H9 (cell line): ENCODE measurements at regions not wholly inside any gene's neighbourhood (a gene's known extent, or its start where the extent isn't known, plus 50 kb on each side); places are given as distances from the start of the nearest gene placed in this dataset.
A peak's percentile ranks its signal among the peaks of the same experiment; 100 is the strongest.

Experiments
- DNase-seq: peaks from one replicate; pipeline ENCODE4 v3.0.0-alpha.2; 2017
- H2AFZ ChIP-seq: one replicate; pipeline ENCODE4 v1.6.1; 2013; ENCODE audit warnings: mild to moderate bottlenecking, low read length, control low read depth, moderate library complexity
- H2AK5ac ChIP-seq: 2 replicates; pipeline ENCODE4 v1.6.1; 2013; ENCODE audit warnings: low read length, control low read depth, mixed read lengths; ENCODE audit not compliant: insufficient read length
- H2BK120ac ChIP-seq: one replicate; pipeline ENCODE4 v1.6.1; 2013; ENCODE audit warnings: low read depth, mild to moderate bottlenecking, low read length, control low read depth, inconsistent platforms; ENCODE audit not compliant: poor library complexity, severe bottlenecking
- H2BK12ac ChIP-seq: 2 replicates; pipeline ENCODE4 v1.6.1; 2013; ENCODE audit warnings: low read length, control low read depth, mixed read lengths, low read depth; ENCODE audit not compliant: insufficient read length
- H2BK15ac ChIP-seq: 2 replicates; pipeline ENCODE4 v1.6.1; 2013; ENCODE audit warnings: low read depth, low read length, control low read depth
- H2BK20ac ChIP-seq: one replicate; pipeline ENCODE4 v1.6.1; 2013; ENCODE audit warnings: low read depth, mild to moderate bottlenecking, low read length, control low read depth, inconsistent platforms; ENCODE audit not compliant: poor library complexity, severe bottlenecking
- H2BK5ac ChIP-seq: 2 replicates; pipeline ENCODE4 v1.6.1; 2013; ENCODE audit warnings: low read length, control low read depth, mixed read lengths; ENCODE audit not compliant: insufficient read length
- H3K14ac ChIP-seq: 2 replicates; pipeline ENCODE4 v1.6.1; 2013; ENCODE audit warnings: low read length, control low read depth; ENCODE audit not compliant: insufficient read depth
- H3K18ac ChIP-seq: 2 replicates; pipeline ENCODE4 v1.6.1; 2013; ENCODE audit warnings: low read depth, mild to moderate bottlenecking, mixed read lengths, low read length, control low read depth; ENCODE audit not compliant: insufficient read length
- H3K23ac ChIP-seq: 2 replicates; pipeline ENCODE4 v1.6.1; 2013; ENCODE audit warnings: low read length, control low read depth, mixed read lengths, low read depth; ENCODE audit not compliant: insufficient read length
- H3K23me2 ChIP-seq: 2 replicates; pipeline ENCODE4 v1.6.1; 2013; ENCODE audit warnings: low read depth, mild to moderate bottlenecking, mixed read lengths, low read length, control low read depth; ENCODE audit not compliant: insufficient read length, poor library complexity, severe bottlenecking
- H3K27ac ChIP-seq: 2 replicates; pipeline ENCODE4 v1.5.1; 2013; ENCODE audit warnings: low read length, control low read depth, mixed read lengths, low read depth; ENCODE audit not compliant: insufficient read length
- H3K27me3 ChIP-seq: 2 replicates; pipeline ENCODE4 v1.6.1; 2013; ENCODE audit warnings: low read length, control low read depth, inconsistent platforms; ENCODE audit not compliant: insufficient read depth
- H3K4ac ChIP-seq: 2 replicates; pipeline ENCODE4 v1.6.1; 2013; ENCODE audit warnings: low read depth, mild to moderate bottlenecking, control low read depth, inconsistent platforms, low read length, moderate library complexity
- H3K4me1 ChIP-seq: 2 replicates; pipeline ENCODE4 v1.6.1; 2013; ENCODE audit warnings: low read length, control low read depth, inconsistent platforms; ENCODE audit not compliant: insufficient read depth
- H3K4me2 ChIP-seq: 2 replicates; pipeline ENCODE4 v1.6.1; 2013; ENCODE audit warnings: low read length, control low read depth, mixed read lengths; ENCODE audit not compliant: insufficient read length, insufficient read depth
- H3K56ac ChIP-seq: 2 replicates; pipeline ENCODE4 v1.6.1; 2013; ENCODE audit warnings: low read depth, mild to moderate bottlenecking, mixed read lengths, low read length, control low read depth; ENCODE audit not compliant: insufficient read length
- H3K79me1 ChIP-seq: 2 replicates; pipeline ENCODE4 v1.6.1; 2013; ENCODE audit warnings: low read depth, mild to moderate bottlenecking, moderate library complexity, low read length, control low read depth, inconsistent platforms; ENCODE audit not compliant: insufficient read depth, poor library complexity, severe bottlenecking
- H3K79me2 ChIP-seq: 2 replicates; pipeline ENCODE4 v1.6.1; 2013; ENCODE audit warnings: low read length, control low read depth, inconsistent platforms; ENCODE audit not compliant: insufficient read depth
- H3K9ac ChIP-seq: 2 replicates; pipeline ENCODE4 v1.6.1; 2013; ENCODE audit warnings: low read length, control low read depth, mixed read lengths; ENCODE audit not compliant: insufficient read length; ENCODE audit errors: extremely low read depth
- H3K9me3 ChIP-seq: one replicate; pipeline ENCODE4 v1.6.1; 2013; ENCODE audit warnings: low read depth, low read length, inconsistent platforms; ENCODE audit not compliant: control insufficient read depth
- H3T11ph ChIP-seq: one replicate; pipeline ENCODE4 v1.6.1; 2013; ENCODE audit warnings: mild to moderate bottlenecking, low read length, control low read depth, inconsistent platforms
- H4K20me1 ChIP-seq: one replicate; pipeline ENCODE4 v1.6.1; 2013; ENCODE audit not compliant: control insufficient read depth, insufficient read length, insufficient read depth
- H4K5ac ChIP-seq: 2 replicates; pipeline ENCODE4 v1.6.1; 2013; ENCODE audit warnings: low read depth, mild to moderate bottlenecking, mixed read lengths, low read length, control low read depth; ENCODE audit not compliant: insufficient read length
- H4K8ac ChIP-seq: replicated peaks from 2 replicates; pipeline ENCODE4 v1.6.1; 2013; ENCODE audit warnings: low read length, control low read depth, mixed read lengths, low read depth; ENCODE audit not compliant: insufficient read length
- H4K91ac ChIP-seq: 2 replicates; pipeline ENCODE4 v1.6.1; 2013; ENCODE audit warnings: low read depth, mild to moderate bottlenecking, moderate library complexity, mixed read lengths, low read length, control low read depth; ENCODE audit not compliant: insufficient read length
- H3K27ac Mint-ChIP-seq, 3 experiments: 2 replicates in 2 of 3; 3 replicates in 1 of 3; pipeline ENCODE4 v1.8.0; 2020 to 2021; ENCODE audit warnings: mixed read lengths in 3 of 3, mild to moderate bottlenecking in 1 of 3, moderate library complexity in 1 of 3
- H3K27me3 Mint-ChIP-seq: 2 replicates; pipeline ENCODE4 v1.8.0; 2021; ENCODE audit warnings: low read depth, mild to moderate bottlenecking, moderate library complexity, mixed read lengths
- H3K36me3 Mint-ChIP-seq, 3 experiments: 2 replicates in 2 of 3; 3 replicates in 1 of 3; pipeline ENCODE4 v1.8.0; 2020 to 2021; ENCODE audit warnings: low read depth in 3 of 3, mixed read lengths in 3 of 3; ENCODE audit not compliant: insufficient read depth in 1 of 3
- H3K4me1 Mint-ChIP-seq, 2 experiments: 2 replicates each; pipeline ENCODE4 v1.8.0; 2020; ENCODE audit warnings: mixed read lengths in 2 of 2
- H3K4me3 Mint-ChIP-seq, 2 experiments: 2 replicates in 1 of 2; 3 replicates in 1 of 2; pipeline ENCODE4 v1.8.0; 2020 to 2021; ENCODE audit warnings: mild to moderate bottlenecking in 2 of 2, mixed read lengths in 2 of 2, moderate library complexity in 1 of 2
- H3K9me3 Mint-ChIP-seq, 2 experiments: 2 replicates in 1 of 2; 3 replicates in 1 of 2; pipeline ENCODE4 v1.8.0; 2020; ENCODE audit warnings: mild to moderate bottlenecking in 2 of 2, mixed read lengths in 2 of 2, moderate library complexity in 1 of 2
- WGBS: extraction: QIAGEN DNeasy Blood & Tissue Kit; methylation state at CpG from one replicate; pipeline ENCODE4 v1.1.7; 2013; ENCODE audit warnings: missing lambda C conversion rate, low lambda C conversion rate, mixed read lengths; ENCODE audit not compliant: insufficient read length; ENCODE audit errors: extremely low coverage; 5-methylcytosine and 5-hydroxymethylcytosine counted together
- TF ChIP-seq, protein P1 (sequence below): fragments of 200-600 bp; sonication (generic); conservative IDR thresholded peaks from 3 replicates; pipeline ENCODE4 v1.8.0; 2021; ENCODE audit warnings: antibody characterized with exemption, mild to moderate bottlenecking

DNA sequence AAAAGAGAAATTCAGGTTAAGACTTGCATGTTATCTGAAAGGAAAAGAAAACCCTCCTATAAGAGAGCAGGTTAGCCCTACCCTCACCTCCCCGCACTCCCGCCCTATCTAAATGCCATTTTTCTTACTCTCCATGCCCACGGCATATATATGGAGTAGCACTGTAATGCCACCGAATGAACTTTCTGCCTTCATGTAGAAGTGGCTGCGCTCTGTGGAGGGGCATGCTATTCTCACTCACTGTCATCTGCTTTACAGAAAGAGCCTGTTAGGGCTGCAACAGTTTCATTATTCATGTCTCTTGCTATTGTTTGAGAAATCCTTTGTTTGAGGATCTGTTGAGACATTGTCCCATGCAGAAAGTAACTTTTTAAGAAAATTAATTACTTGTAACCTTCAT is 1190.6 kb downstream of the SORCS1 start:
- no peaks in the 10 kb centered on the region for H3K23me2 ChIP-seq
- H3K4me1 Mint-ChIP-seq = peaks cover 19 to 21% of the 10 kb centered on the region in 2 experiments
- H4K8ac ChIP-seq = no peak overlapping the region
- no peak overlapping the region; a peak in 1 of 5 replicates for H3K4me3 Mint-ChIP-seq
- H3K27ac ChIP-seq = no peak overlapping the region
- no peaks in the 10 kb centered on the region for H4K20me1 ChIP-seq
- no CpG with 5 or more reads among the region's 5 CpGs for WGBS
- no peak overlapping the region for H2BK20ac ChIP-seq
- H3K4me1 ChIP-seq = peaks cover 7% of the 10 kb centered on the region; the same call in 1 of the 2 replicates
- H3K79me2 ChIP-seq = no peaks in the 10 kb centered on the region
- no peak overlapping the region for H2BK5ac ChIP-seq
- TF ChIP-seq, protein P1, sequence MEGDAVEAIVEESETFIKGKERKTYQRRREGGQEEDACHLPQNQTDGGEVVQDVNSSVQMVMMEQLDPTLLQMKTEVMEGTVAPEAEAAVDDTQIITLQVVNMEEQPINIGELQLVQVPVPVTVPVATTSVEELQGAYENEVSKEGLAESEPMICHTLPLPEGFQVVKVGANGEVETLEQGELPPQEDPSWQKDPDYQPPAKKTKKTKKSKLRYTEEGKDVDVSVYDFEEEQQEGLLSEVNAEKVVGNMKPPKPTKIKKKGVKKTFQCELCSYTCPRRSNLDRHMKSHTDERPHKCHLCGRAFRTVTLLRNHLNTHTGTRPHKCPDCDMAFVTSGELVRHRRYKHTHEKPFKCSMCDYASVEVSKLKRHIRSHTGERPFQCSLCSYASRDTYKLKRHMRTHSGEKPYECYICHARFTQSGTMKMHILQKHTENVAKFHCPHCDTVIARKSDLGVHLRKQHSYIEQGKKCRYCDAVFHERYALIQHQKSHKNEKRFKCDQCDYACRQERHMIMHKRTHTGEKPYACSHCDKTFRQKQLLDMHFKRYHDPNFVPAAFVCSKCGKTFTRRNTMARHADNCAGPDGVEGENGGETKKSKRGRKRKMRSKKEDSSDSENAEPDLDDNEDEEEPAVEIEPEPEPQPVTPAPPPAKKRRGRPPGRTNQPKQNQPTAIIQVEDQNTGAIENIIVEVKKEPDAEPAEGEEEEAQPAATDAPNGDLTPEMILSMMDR = no peak
- no peak overlapping the region for H4K5ac ChIP-seq
- H3K36me3 Mint-ChIP-seq = no peaks in the 10 kb centered on the region
- H3K27me3 ChIP-seq = no peaks in the 10 kb centered on the region
- H3K4ac ChIP-seq = no peak overlapping the region
- no peaks in the 10 kb centered on the region for H3K27me3 Mint-ChIP-seq
- no peak overlapping the region for H3K23ac ChIP-seq
- no peak overlapping the region for H2AFZ ChIP-seq
- peak overlapping the region in 1 of 3 experiments; percentile 71; a peak in 2 of 7 replicates for H3K27ac Mint-ChIP-seq
- no peak overlapping the region for H2BK12ac ChIP-seq
- no peak overlapping the region for H3K18ac ChIP-seq
- H4K91ac ChIP-seq = no peak overlapping the region
- H3K9me3 Mint-ChIP-seq = no peaks in the 10 kb centered on the region
- no peak overlapping the region for H3T11ph ChIP-seq
- H2BK120ac ChIP-seq = no peak overlapping the region
- no peak overlapping the region for H3K9ac ChIP-seq
- H2BK15ac ChIP-seq = no peak overlapping the region
- H3K9me3 ChIP-seq = no peaks in the 10 kb centered on the region
- H2AK5ac ChIP-seq = no peak overlapping the region
- no peak for DNase-seq
- H3K79me1 ChIP-seq = no peaks in the 10 kb centered on the region
- no peak overlapping the region for H3K4me2 ChIP-seq
- H3K14ac ChIP-seq = no peak overlapping the region
- no peak overlapping the region for H3K56ac ChIP-seq
